BJ (cell line): ENCODE measurements at regions not wholly inside any gene's neighbourhood (a gene's known extent, or its start where the extent isn't known, plus 50 kb on each side); places are given as distances from the start of the nearest gene placed in this dataset.

Experiments used
- CTCF ChIA-PET: fragments of 350-600 bp; formaldehyde crosslinking; extraction: SDS; loops from one replicate; lab custom pipeline; 2021; ENCODE audit warnings: antibody characterized with exemption, inconsistent platforms; lab: Yijun Ruan, JAX
- POLR2A ChIA-PET: fragments of 300-600 bp; sonication (Branson Sonifier 250); formaldehyde crosslinking; extraction: SDS; loops from one replicate; lab custom pipeline; 2021; ENCODE audit warnings: antibody characterized with exemption; lab: Charles Lee
- DNase-seq: peaks from one replicate; pipeline ENCODE4 v3.0.0-alpha.2; 2011; ENCODE audit warnings: low read depth
- H3K27me3 ChIP-seq: 2 replicates; pipeline ENCODE4 v1.6.0; 2011; ENCODE audit warnings: low read length; ENCODE audit not compliant: control insufficient read depth, insufficient read depth
- H3K36me3 ChIP-seq: 2 replicates; pipeline ENCODE4 v1.5.1; 2011; ENCODE audit warnings: low read length; ENCODE audit not compliant: control insufficient read depth, insufficient read depth
- H3K4me3 ChIP-seq: 2 replicates; pipeline ENCODE4 v1.5.1; 2011; ENCODE audit warnings: low read depth, mild to moderate bottlenecking, control low read depth, low read length
- TF ChIP-seq, protein P1 (sequence below): IDR thresholded peaks from 2 replicates; pipeline ENCODE4 v1.5.1; 2011; ENCODE audit warnings: low read depth, mild to moderate bottlenecking, control low read depth, inconsistent platforms, low read length, moderate library complexity; ENCODE audit not compliant: insufficient read depth

DNA sequence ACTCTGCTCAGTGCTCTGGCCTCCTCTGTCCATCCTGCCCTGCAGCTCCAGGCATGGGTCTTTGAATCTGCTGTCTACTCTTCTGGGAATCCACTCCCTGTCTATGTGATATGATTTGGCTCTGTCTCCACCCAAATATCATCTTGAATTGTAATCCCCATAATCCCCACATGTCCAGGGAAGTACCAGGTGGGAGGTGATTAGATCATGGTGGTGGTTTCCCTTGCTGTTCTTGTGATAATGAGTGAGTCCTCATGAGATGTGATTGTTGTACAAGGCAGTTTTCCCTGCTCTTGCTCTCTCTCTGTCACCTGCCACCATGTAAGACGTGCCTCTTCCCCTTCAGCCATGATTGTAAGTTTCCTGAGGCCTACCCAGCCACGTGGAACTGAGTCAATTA, 881.8 kb upstream of the ID2 start:
- ChIA-PET POLR2A (no interaction called here), CTCF (no interaction called here)
- Histone ChIP-seq H3K27me3 (no peaks in the 10 kb centered on the region), H3K4me3 (no peak overlapping the region), H3K36me3 (no peaks in the 10 kb centered on the region)
- TF ChIP-seq, protein P1, sequence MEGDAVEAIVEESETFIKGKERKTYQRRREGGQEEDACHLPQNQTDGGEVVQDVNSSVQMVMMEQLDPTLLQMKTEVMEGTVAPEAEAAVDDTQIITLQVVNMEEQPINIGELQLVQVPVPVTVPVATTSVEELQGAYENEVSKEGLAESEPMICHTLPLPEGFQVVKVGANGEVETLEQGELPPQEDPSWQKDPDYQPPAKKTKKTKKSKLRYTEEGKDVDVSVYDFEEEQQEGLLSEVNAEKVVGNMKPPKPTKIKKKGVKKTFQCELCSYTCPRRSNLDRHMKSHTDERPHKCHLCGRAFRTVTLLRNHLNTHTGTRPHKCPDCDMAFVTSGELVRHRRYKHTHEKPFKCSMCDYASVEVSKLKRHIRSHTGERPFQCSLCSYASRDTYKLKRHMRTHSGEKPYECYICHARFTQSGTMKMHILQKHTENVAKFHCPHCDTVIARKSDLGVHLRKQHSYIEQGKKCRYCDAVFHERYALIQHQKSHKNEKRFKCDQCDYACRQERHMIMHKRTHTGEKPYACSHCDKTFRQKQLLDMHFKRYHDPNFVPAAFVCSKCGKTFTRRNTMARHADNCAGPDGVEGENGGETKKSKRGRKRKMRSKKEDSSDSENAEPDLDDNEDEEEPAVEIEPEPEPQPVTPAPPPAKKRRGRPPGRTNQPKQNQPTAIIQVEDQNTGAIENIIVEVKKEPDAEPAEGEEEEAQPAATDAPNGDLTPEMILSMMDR = no peak
- DNase-seq = no peak

DNA sequence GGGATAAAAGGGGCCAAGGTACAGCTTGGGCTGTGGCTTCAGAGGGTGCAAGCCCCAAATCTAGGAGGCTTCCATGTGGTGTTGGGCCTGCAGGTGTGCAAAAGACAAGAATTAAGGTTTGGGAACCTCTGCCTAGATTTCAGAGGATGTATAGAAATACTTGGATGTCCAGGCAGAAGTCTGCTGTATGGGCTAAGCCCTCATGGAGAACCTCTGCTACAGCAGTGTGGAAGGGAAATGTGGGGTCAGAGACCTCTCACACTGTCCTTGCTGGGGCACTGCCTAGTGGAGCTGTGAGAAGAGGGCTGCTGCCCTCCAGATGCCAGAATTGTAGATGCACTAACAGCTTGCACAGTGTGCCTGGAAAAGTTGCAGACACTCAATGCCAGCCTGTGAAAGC, 880.6 kb upstream of the ID2 start:
- ChIA-PET CTCF (no interaction called here), POLR2A (no interaction called here)
- no peak for DNase-seq
- H3K36me3 ChIP-seq = no peaks in the 10 kb centered on the region
- TF ChIP-seq, protein P1 = no peak
- no peak overlapping the region for H3K4me3 ChIP-seq
- H3K27me3 ChIP-seq = no peaks in the 10 kb centered on the region

DNA sequence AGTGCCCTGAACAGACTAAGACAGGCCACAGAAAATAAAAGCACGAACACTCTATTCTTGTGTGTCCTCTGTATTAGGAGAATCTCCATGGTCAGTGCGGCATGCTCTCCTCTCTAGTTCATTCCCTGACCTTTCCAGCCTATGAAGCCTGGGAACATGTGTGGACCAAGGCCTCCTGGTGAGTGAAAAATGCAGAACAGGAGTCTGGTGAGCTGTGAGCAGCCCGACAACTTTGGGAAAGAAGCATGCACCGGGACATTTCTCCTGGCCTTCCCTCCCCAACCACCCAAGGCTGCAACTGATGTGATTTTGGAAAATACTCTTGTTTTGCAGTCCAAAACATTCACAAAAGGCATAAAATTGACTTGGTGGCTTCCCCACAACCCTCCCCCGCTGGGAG, 878.3 kb upstream of the ID2 start:
- TF ChIP-seq, protein P1 = no peak
- POLR2A ChIA-PET = no interaction called here
- H3K4me3 ChIP-seq = no peak overlapping the region
- no peaks in the 10 kb centered on the region for H3K27me3 ChIP-seq
- no peaks in the 10 kb centered on the region for H3K36me3 ChIP-seq
- no peak for DNase-seq
- CTCF ChIA-PET = interaction anchor here (1.6 kb wide), 1 partner anchor 10 kb away, joined by 5 read pairs; no protein-coding TSS in a partner anchor

DNA sequence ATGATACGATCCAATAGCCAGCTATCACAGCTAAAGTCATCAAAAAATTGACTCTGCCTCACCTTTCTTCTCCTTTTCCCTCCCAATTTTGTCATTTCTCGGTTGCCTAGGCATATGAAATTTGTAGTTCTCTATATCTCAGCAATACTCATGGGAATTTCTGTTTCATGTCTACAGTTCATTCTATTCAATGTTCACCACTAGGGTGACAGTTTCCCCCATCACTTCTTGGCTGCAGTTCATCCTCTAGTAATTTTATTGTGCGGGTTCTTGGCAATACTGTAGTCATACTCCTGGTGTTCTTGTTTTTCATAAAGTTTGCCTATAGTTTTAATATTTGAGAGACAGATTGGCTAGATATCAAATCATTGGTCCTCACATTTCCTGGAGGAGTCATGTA, 872.2 kb upstream of the ID2 start:
- no peaks in the 10 kb centered on the region for H3K36me3 ChIP-seq
- TF ChIP-seq, protein P1 = no peak
- POLR2A ChIA-PET = no interaction called here
- no peaks in the 10 kb centered on the region for H3K27me3 ChIP-seq
- no peak for DNase-seq
- CTCF ChIA-PET = interaction anchor here (1.2 kb wide), 1 partner anchor 38 kb away, joined by 3 read pairs; no protein-coding TSS in a partner anchor
- no peak overlapping the region for H3K4me3 ChIP-seq

DNA sequence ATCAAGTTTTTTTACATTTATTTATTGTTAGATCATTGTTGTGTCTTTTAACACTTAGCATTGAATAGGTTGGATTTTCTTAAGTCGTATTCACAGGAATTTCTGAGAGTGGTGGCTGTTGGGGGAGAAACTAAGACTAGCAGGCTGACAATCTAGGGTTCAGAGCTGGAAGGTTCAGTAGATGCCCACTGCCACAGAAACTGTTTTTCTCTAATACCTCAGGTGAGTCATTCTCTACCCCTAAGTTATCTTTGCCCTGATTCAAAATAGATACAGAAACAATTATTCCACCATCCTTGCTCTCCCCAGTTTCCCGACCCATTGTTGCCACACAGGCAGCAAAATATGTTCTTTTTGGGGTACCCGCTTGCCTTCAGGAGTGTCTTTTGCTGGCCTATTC, 870.8 kb upstream of the ID2 start:
- no peak for DNase-seq
- Histone ChIP-seq H3K27me3 (no peaks in the 10 kb centered on the region), H3K4me3 (no peak overlapping the region), H3K36me3 (no peaks in the 10 kb centered on the region)
- ChIA-PET POLR2A (no interaction called here), CTCF (interaction anchor here (0.7 kb wide), 1 partner anchor 764 kb away, joined by 4 read pairs; no protein-coding TSS in a partner anchor)
- TF ChIP-seq, protein P1 = no peak
